ENCODE measurements at regions not wholly inside any gene's neighbourhood (a gene's known extent, or its start where the extent isn't known, plus 50 kb on each side); places are given as distances from the start of the nearest gene placed in this dataset.

- no peak for TF ChIP-seq POLR2AphosphoS5 (IDR thresholded peaks at IDR 0.05; ENCODE audit: low read depth, low read length)
- no peak for TF ChIP-seq SIN3A (IDR thresholded peaks at IDR 0.05; ENCODE audit: borderline replicate concordance, insufficient read depth, low read length)
- TF ChIP-seq TAF1 (IDR thresholded peaks at IDR 0.05; ENCODE audit: borderline replicate concordance, insufficient read depth, low read length): no peak
- TF ChIP-seq REST (IDR thresholded peaks at IDR 0.05; ENCODE audit: insufficient read depth in 1 of 2, low read depth in 2 of 2, low read length in 2 of 2): no peak
- TF ChIP-seq FOXP2 (optimal IDR thresholded peaks at IDR 0.05; ENCODE audit: borderline replicate concordance, extremely low read depth, extremely low read length, insufficient read depth): no peak
These were observed 55.4 kb upstream of the JUN start for GRCh38 chr1:58839147-58839795.

All from PFSK-1 (cell line).